H54 (cell line): ENCODE measurements at regions not wholly inside any gene's neighbourhood (a gene's known extent, or its start where the extent isn't known, plus 50 kb on each side); places are given as distances from the start of the nearest gene placed in this dataset.
A peak's percentile ranks its signal among the peaks of the same experiment; 100 is the strongest.
"Not testable (repeated sequence)": the region's sequence is repeated elsewhere in the genome, so short reads cannot be mapped to it uniquely, and the experiment has no call there.

Experiments
- DNase-seq: peaks from one replicate; pipeline ENCODE4 v3.0.0; 2011; ENCODE audit warnings: low spot score, mixed read lengths; ENCODE audit not compliant: insufficient read length
- FAIRE-seq: peaks from 3 replicates; lab custom pipeline; 2011; peaks lifted over from hg19 to GRCh38; lab: Jason Lieb, UNC
- POLR2A ChIP-seq: IDR thresholded peaks from 2 replicates; pipeline ENCODE4 v1.6.1; 2011; ENCODE audit warnings: low read depth, mild to moderate bottlenecking, low read length

DNA sequence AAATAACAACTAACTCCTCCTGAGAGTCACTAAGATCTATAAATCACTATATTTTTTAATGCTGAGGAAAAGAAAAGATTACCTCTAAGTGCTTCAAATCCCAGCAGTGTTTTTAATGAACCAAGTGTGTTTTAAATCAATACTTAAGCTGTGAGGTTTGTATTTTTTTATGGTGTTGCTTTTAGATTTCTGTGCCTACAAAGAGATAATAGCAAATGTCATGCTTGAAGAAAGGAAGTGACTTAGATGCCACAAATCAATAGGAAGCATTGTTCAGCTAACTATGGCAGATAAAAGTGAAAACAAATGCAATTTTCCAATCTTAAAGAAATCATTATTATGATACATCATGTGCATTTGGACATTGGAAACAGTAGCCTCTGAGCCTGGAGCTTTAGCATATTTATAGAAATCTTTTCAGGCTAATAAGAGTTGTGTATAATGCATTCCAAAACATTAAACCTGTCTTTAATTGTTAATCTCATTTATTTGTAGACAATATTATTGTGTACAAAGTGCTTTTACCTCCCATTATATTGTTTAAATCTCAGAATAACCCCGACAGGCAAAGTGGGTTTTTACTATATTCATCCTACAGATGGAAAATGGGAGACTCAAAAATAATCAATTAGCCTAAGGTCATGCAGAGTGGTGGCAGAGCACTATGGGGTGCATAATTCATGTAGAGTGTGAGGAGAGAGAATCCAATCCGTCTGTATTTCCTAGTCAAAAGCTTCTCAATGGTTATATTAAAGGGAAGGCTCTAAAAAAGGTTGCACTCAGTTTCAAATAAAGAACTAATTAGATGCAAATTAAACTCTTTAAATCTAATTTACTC lies 486.2 kb downstream of the NAV3 start:
- DNase-seq (no peak), FAIRE-seq (no peak)
- no peak for TF ChIP-seq POLR2A

DNA sequence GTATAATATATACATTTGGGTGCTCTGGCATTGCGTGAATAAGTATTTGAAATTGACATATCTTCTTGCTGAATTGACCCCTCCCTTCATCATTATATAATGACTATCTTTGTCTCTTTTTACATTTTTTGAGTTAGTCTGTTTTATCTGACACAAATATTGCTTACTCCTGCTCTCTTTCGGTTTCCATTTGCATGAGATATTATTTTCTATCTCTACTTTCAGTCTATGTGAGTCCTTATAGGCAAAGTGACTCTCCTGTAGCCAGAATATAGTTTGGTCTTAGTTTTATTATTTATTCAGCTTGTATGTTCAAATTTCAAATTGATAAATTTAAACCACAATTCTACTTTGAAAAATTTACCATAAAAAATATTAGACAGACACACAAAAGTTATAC lies 491.0 kb downstream of the NAV3 start:
- no peak for TF ChIP-seq POLR2A
- DNase-seq (no peak), FAIRE-seq (no peak)

DNA sequence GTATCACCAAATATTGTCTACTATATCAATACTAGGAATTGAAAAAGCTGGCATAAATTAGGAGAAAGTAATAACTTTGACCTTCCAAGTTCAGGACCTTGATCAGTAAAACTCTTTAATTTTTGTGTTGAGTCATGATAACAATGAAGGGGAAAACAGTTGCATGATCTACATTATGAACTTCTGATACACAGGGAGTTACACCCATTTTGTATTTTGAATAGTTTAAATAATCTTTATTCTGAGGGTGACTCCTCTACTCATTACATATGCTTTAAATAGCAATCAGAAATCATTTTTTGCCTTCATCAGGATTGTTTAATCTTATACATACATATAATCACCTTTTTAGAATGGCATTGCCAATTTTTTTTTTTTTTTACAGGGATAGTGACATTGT lies 492.5 kb downstream of the NAV3 start:
- DNase-seq (no peak), FAIRE-seq (no peak)
- no peak for TF ChIP-seq POLR2A

DNA sequence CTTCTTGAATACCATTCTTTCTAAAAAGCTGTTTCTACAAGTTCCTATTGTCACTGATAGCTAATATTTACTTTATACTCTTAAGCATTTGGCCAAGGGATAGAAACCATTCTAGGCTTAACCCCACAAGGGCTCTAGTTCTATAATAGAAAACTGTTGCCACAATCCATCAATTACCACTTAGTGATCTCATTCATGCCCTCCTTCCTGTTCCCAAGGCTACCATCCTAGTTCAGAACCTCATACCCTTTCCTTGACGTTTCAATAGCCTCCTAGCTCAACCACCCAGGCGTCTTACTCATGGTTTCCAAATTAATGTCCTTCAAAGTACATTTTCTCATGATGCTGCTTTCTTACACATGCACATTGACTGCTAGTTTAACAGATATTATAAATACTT lies 493.5 kb downstream of the NAV3 start:
- FAIRE-seq (no peak), DNase-seq (no peak)
- TF ChIP-seq POLR2A = no peak

DNA sequence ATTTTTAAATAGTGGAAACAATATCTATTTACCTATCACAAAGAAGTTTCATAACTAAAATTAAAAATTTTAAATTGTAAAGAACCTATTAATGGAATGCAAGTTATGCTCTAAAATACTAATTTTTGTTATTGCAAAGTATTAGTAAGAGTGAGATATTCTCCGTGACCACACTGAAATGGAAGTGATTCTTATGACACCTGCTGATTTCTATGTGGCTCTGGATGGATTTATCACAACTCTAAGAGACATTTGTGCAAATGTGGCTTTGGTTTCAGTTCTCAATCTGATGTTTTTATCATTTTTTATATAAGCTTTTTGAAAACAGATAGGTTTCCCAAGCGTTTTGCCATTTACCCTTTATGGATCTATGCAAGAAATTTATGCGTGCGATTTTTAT lies 497.8 kb downstream of the NAV3 start:
- no peak for TF ChIP-seq POLR2A
- FAIRE-seq (no peak), DNase-seq (no peak)

DNA sequence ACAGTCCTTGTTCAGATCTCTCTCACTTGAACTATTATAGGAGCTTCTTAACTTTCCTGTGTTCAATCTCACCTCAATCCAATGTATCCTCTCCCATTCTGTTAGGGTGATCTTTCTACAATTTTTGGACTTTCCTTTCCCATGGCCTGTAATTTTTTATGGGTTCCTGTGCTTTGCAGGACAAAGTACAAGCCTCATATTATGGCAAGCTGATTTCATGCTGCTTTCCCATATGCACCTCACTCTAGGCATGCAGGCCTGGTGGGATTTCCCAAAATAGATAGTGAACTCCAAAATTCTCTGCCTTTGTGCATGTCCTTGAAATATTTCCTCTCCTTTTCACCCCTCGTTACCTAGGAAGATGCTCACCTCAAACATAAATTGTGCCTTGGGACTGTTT lies 499.4 kb downstream of the NAV3 start:
- FAIRE-seq = no peak
- no peak for DNase-seq
- no peak for TF ChIP-seq POLR2A

DNA sequence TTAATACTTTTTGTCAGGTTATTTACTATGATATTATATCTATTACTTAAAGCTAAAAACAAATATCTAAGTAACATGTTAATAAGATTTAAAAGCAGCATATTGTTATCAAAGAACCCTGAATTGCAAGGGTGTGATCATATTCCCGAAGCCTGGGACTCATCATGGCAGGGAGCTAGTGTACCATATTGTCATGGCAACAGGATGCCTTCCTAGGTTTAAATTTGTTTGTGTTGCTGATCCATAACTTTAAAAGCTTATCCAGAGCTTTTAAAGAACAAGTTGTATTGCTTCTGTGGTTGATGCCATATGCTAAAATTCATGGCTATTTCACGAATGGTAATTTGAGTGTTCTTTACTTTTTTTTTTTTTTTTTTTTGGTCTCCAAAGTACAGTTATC lies 500.5 kb downstream of the NAV3 start:
- DNase-seq (no peak), FAIRE-seq (no peak)
- no peak for TF ChIP-seq POLR2A

DNA sequence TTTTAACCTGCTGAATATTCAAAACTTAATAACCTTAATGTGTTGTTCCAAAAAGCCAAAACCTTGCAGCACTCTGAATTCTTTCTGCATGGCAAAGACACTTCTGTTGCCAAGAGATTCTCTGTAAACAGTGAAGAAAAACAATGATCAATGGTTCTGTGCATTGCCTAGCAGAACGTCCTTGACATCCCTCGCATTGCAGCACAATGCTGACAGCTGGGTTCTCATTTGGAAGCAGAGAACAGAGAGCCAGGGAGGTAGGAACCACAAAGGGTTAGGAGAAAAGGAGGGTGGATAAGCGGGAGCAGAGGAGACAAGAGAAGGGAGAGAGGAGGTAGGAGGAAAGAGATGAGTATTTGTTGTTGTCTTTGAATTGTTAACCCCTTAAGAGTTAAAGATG lies 501.1 kb downstream of the NAV3 start:
- FAIRE-seq = no peak
- DNase-seq = no peak

DNA sequence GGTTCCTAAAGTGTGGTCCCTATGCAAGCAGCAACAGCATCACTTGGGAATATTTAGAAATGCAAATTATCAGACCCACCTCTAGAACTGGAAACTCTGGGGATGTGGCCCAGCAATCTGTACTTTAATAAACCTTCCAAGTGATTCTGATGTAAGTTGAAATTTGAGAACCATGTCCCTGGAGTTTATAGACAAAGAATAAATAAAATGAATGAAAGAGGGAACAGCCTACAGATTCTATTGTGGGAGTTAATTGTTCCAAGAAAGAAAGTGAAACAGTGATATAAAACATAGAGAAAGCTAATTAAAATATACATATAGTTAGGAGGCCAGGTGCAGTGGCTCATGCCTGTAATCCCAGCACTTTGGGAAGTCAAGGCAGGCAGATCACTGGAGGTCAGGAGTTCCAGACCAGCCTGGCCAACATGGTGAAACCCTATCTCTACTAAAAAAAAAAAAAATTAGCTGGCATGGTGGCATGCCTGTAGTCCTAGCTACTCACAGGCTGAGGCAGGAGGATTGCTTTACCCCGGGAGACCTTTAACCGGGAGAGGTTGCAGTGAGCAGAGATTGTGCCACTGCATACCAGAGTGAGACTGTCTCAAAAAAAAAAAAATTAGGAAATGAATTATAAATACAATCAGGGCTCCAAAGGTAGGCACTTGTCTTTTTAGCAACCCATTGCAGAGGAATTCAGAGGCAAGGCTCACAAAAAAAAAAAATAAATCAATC lies 507.5 kb downstream of the NAV3 start:
- DNase-seq (no peak), FAIRE-seq (no peak)
- no peak for TF ChIP-seq POLR2A

More for the DNA sequence above, 501.1 kb downstream of the NAV3 start:
- TF ChIP-seq POLR2A = no peak

DNA sequence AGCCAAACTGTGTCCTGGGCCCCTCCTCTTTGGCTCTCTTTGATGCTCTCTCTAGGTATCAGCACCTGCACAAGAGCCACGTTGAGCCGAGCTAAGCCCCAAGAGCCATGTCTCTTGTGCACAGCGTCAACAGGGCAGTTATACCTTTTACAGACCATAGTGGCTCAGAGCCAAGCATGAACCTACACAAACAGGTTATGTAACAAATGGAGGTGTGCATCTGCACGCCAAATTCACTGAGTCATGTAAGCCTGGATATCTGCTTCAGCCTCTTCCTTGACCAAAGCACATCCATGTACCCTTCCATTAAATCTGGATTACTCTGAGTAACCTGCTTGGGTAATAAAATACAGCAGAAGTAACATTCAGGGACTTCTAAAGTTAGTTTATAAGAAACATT lies 509.7 kb downstream of the NAV3 start:
- no peak for TF ChIP-seq POLR2A
- DNase-seq (no peak), FAIRE-seq (no peak)

DNA sequence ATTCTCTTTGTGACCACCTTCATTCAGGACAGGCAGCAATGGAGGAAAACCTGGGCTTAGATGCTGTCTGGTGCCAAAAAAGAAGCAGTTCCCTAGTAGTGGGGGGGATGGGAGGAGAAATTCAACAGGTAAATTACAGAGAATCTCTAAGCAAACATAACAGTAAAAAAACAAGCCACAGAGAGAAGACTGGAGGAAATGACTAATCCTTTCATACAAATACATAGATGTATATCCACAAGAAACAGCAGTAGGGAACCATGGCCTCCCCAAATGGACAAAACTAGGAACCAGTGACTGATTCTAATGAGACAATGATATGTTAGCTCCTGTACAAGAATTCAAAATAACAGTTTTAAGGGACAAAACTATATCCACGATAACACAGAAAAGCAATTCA lies 513.0 kb downstream of the NAV3 start:
- FAIRE-seq = no peak
- DNase-seq = no peak
- TF ChIP-seq POLR2A = no peak

DNA sequence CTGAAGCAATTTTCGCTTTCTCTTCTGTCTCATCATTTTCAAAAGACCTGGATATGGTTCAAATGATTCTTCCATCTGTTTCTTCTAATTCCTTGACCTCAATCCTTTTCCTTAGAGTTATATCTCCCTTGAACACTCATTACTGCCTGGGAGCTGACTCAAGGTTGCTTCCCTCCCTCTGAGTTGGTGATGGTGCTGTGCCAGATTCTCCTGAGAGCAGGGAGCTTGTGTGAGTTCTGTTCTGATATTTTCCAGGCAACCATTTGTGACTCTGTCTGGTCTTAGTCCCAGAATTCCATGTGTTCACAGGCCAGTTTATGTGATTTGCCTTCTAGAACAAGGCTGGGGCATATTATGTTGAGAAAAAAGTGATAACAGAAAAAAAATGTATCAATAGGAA lies 505.1 kb upstream of the SYT1 start:
- FAIRE-seq = peak; percentile 58

DNA sequence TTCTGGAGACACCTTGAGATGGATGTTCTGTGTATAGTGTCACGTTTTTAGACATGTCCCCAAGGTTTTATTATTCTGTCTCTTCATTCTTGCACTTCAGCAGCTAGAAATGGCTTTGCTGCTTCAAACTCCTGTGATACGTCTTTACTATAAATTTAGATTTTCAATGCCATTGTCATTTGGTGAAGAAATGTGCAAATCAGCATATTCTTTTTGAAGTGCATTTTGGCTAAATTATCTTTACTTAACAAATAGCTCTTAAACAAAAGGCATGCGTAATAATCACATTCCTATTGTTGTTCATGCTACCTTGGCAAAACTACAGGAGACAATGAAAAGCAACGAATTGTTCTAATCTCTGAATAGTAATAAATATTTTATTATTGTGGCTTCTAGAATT lies 502.9 kb upstream of the SYT1 start:
- FAIRE-seq (no peak), DNase-seq (no peak)
- TF ChIP-seq POLR2A = no peak

More for the DNA sequence above, 505.1 kb upstream of the SYT1 start:
- TF ChIP-seq POLR2A = no peak
- no peak for DNase-seq

DNA sequence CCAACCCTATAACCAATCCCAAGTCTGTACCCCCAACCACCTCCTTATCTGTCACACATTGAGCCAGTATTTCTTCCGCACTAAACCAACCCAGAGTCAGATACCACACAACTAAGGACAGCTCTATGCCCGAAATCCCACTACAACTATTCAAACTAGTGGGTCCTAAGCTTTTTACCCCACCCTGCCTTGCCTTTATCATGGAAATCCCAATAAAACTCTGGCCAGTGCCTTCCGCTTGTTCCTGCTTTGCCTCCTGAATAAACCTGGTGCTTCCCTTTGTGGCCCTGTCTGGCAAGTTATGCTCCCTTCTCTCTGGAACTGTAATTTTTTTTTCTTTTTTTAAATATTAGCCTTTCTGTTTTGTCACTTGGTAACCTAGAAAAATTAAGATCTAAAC lies 493.3 kb upstream of the SYT1 start:
- no peak for TF ChIP-seq POLR2A
- DNase-seq = no peak

DNA sequence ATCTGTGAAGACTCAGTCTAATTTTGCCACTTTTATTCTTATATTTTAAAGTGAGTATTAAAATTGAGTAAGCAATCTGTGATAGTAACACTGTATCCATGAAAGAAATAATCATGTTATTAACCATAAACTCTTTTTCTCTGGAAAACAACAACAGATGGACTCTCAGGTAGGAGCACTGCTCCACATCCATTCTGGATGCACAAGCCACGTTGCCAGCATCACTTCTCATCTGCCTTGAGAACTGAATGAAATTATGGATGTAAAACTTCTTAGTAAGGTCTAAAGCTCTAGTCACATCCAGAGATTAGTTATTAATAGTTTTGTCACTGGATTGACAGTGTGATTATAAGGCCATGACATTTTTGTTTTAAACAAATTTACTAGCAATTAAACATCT lies 489.1 kb upstream of the SYT1 start:
- no peak for DNase-seq
- no peak for TF ChIP-seq POLR2A
- no peak for FAIRE-seq

More for the DNA sequence above, 493.3 kb upstream of the SYT1 start:
- no peak for FAIRE-seq

DNA sequence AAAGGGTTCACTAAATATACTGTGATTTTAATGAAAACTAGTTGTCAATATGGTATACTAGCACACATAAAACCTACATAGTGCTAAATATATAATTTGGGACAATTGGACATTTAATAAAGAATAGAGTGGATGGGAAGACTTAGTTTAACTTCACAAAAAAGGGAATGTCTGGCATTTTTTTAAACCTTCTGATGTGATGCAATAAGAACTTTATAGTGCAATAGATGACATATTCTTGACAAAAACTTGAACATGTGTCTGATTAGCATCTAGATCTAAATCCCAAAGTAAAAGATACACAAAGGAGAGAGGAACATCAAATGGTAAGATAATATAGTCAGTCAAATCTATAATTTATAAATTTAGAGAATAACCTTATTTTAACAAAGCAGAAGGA lies 488.3 kb upstream of the SYT1 start:
- DNase-seq (no peak), FAIRE-seq (no peak)
- TF ChIP-seq POLR2A = no peak

DNA sequence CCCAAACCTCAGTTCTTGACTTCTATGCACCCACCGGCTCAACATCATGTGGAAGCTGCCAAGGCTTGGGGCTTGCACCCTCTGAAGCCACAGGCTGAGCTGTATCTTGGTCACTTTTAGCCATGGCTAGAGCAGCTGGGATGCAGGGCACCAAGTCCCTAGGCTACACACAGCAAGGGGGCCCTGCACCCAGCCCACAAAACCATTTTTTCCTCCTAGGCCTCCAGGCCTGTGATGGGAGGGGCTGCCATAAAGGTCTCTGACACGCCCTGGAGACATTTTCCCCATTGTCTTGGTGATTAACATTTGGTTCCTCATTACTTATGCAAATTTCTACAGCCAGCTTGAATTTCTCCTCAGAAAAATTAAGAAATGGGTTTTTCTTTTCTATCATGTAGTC lies 485.5 kb upstream of the SYT1 start:
- FAIRE-seq, DNase-seq: not testable (repeated sequence)
